Retinal pigment epithelial cell (primary cell): ENCODE measurements at regions not wholly inside any gene's neighbourhood (a gene's known extent, or its start where the extent isn't known, plus 50 kb on each side); places are given as distances from the start of the nearest gene placed in this dataset.

Experiments
- DNase-seq: peaks from one replicate; pipeline ENCODE4 v3.0.0-alpha.2; 2010; ENCODE audit warnings: low read depth
- H3K4me3 ChIP-seq: 2 replicates; pipeline ENCODE4 v1.5.1; 2011; ENCODE audit warnings: mild to moderate bottlenecking, low read length, control low read depth, moderate library complexity
- CTCF ChIP-seq: conservative IDR thresholded peaks from 2 replicates; pipeline ENCODE4 v1.5.1; 2011; ENCODE audit warnings: low read depth, low read length, control low read depth, inconsistent platforms

DNA sequence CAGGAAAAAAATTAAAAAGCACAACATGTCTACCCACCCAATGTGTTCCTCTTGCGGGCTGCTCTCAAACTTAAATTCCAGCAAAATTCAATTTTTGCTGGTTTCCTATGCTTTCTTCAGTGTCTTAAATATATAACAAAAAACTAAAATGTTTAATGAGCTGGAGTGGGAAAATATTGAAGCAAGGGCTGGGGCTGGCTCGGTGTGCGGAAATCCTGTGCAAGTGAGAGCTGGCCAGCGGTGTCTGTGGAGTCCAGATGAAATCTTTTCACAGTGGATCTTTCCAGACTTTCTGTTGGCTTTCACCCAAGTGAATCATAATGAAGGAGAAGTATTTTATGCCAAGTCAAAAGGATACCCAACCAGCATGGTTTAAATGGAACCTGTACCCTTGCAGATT, 1733.6 kb downstream of the TP53TG3F start:
- TF ChIP-seq CTCF, result no peak
- no peak for DNase-seq
- no peak overlapping the region for H3K4me3 ChIP-seq

DNA sequence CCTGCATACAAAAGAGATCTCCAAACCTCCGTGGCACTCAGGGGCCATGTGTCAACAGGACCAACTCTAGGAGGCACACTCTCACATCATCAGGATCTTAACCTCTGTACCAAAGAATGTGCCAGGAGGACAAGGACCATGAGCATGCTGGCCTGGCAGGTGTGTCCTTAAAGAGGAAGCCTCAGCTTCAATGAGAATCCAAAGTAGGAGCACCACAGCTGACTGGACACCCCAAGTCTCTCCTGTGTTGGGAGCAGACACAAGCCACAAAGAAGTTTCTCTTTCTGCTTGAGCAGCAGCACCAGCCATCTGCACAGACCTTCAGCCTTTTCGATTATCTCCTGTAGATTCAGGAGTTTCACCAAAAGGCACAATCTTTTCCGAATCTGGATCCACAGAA, 1734.5 kb downstream of the TP53TG3F start:
- H3K4me3 ChIP-seq, result no peak overlapping the region
- DNase-seq, result no peak
- TF ChIP-seq CTCF, result no peak

- no peak for DNase-seq
- no peak for TF ChIP-seq CTCF
- no peak overlapping the region for H3K4me3 ChIP-seq
Measured at GRCh38 chr16:35194681-35195080, 1735.3 kb downstream of the TP53TG3F start.

DNA sequence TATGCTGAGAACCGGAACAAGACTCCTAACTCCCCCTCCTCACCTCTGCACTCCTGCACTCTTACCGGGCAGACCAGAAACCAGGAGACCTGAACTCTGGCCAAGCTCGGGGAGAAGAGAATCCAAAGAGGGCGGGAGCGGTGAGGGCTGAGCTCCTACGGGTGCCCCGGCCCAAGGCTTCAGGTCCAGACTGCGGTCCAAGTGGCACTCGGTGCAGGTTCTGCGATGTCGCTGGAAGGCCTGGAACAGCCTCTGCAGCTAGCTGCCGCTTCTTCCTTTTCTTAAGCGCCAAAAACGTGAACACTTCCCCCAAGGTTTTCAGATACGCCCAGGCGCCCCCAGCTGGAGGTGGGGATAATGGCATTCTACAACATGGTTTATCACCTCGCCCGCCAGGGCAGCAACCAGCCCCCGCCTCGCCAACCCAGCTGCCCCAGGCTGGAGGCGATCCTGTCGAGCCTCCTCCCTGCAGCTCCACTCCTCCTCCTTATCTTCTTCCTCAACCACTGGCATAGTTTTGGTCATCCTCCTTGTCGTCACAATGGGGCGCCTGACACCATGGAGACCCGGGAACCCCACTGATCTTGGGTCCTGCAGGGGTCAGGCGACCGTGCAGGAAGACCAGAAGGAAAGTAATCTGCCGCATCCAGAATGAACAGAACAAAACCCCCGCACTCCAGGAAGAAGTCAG, 1735.9 kb downstream of the TP53TG3F start:
- DNase-seq, result no peak
- H3K4me3 ChIP-seq, result no peak overlapping the region
- no peak for TF ChIP-seq CTCF

GRCh38 chr16:35195864-35196216, 1736.4 kb downstream of the TP53TG3F start:
- no peak for DNase-seq
- TF ChIP-seq CTCF, result no peak
- no peak overlapping the region for H3K4me3 ChIP-seq

GRCh38 chr16:35196313-35196712, 1736.9 kb downstream of the TP53TG3F start:
- no peak for DNase-seq
- H3K4me3 ChIP-seq, result no peak overlapping the region
- no peak for TF ChIP-seq CTCF

- DNase-seq, result no peak
- TF ChIP-seq CTCF, result no peak
- no peak overlapping the region for H3K4me3 ChIP-seq
Measured at GRCh38 chr16:35197656-35198055, 1738.2 kb downstream of the TP53TG3F start.
